Stomach (tissue), 8 donors: ENCODE measurements at regions not wholly inside any gene's neighbourhood (a gene's known extent, or its start where the extent isn't known, plus 50 kb on each side); places are given as distances from the start of the nearest gene placed in this dataset.

Experiments
- DNase-seq, 2 donors: peaks; one replicate each; pipeline versions ENCODE4 v3.0.0 to v3.0.0-alpha.2; 2013 to 2019
- H3K27ac ChIP-seq, 5 donors: fragments of 200-600 bp in 4 of 5; sonication (generic) in 4 of 5; one replicate each; pipeline ENCODE4 v1.5.1; 2013 to 2019; ENCODE audit warnings: mild to moderate bottlenecking in 1 of 5, moderate library complexity in 1 of 5
- H3K27me3 ChIP-seq, 3 donors: fragments of 200-600 bp; sonication (generic); one replicate each; pipeline ENCODE4 v1.5.1; 2017 to 2019; ENCODE audit warnings: mixed run types in 1 of 3
- H3K36me3 ChIP-seq, 4 donors: fragments of 200-600 bp; sonication (generic); 1 replicate in 3 of 4; 2 replicates in 1 of 4; pipeline ENCODE4 v1.5.1; 2016 to 2019
- H3K4me1 ChIP-seq, 4 donors: fragments of 200-600 bp; sonication (generic); one replicate each; pipeline ENCODE4 v1.5.1; 2016 to 2019
- H3K4me3 ChIP-seq, 4 donors: fragments of 200-600 bp; sonication (generic) in 3 of 4; one replicate each; pipeline ENCODE4 v1.5.1; 2016 to 2019; ENCODE audit warnings: mild to moderate bottlenecking in 1 of 4
- H3K9me3 ChIP-seq, 4 donors: fragments of 200-600 bp; sonication (generic); one replicate each; pipeline ENCODE4 v1.5.1; 2016 to 2019
- CTCF ChIP-seq, 7 experiments: fragments of 450-650 bp in 4 of 7; fragments of 200-600 bp in 3 of 7; sonication (generic) in 3 of 7; IDR thresholded peaks; one replicate each; pipeline ENCODE4 v1.5.1; 2016 to 2019; ENCODE audit warnings: antibody characterized with exemption in 7 of 7, control low read depth in 2 of 7, mild to moderate bottlenecking in 1 of 7
- EP300 ChIP-seq: sonication (generic); formaldehyde crosslinking; IDR thresholded peaks from one replicate; pipeline ENCODE4 v1.6.1; 2017; ENCODE audit warnings: antibody characterized with exemption
- POLR2A ChIP-seq, 4 donors: fragments of 450-650 bp; IDR thresholded peaks; one replicate each; pipeline ENCODE4 v1.6.1; 2016; ENCODE audit warnings: antibody characterized with exemption in 4 of 4, control low read depth in 2 of 4, mild to moderate bottlenecking in 1 of 4, moderate library complexity in 1 of 4
- POLR2AphosphoS5 ChIP-seq, 3 donors: sonication (generic); formaldehyde crosslinking; IDR thresholded peaks; one replicate each; pipeline ENCODE4 v1.6.1; 2016; ENCODE audit warnings: antibody characterized with exemption in 3 of 3
- WGBS, 5 donors: extraction: QIAGEN DNeasy Blood & Tissue Kit in 3 of 5; methylation state at CpG; one replicate each; pipeline versions ENCODE4 v1.1.5 to v1.1.7; 2013 to 2018; 5-methylcytosine and 5-hydroxymethylcytosine counted together
- intact Hi-C: fragments of 100-400 bp; cut with DNase I; formaldehyde crosslinking; loops from one replicate; pipeline ENCODE4 v1.15.1; 2023; ENCODE audit warnings: low total_unique reads
- donor health status: healthy with polysubstance abuse.
- donor health status: Bipolar disorder and iron deficiency.
- donor health status: healthy.

GRCh38 chr2:59803586-59803985 lies 749.9 kb downstream of the BCL11A start:
- Histone ChIP-seq H3K27ac (no peak overlapping the region), H3K9me3 (no peaks in the 10 kb centered on the region), H3K27me3 (no peaks in the 10 kb centered on the region), H3K36me3 (no peaks in the 10 kb centered on the region), H3K4me3 (no peak overlapping the region), H3K4me1 (no peaks in the 10 kb centered on the region)
- DNase-seq: no peak
- intact Hi-C loops: no loop called here
- 73 to 88% (median 79%) methylated on average over 8 of the region's 8 CpGs for WGBS, 5 donors
- TF ChIP-seq CTCF (IDR thresholded peaks at IDR 0.05) (no peak), POLR2A (IDR thresholded peaks at IDR 0.05) (no peak), POLR2AphosphoS5 (IDR thresholded peaks at IDR 0.05) (no peak), EP300 (no peak)

- WGBS, 5 donors: 89 to 95% (median 94%) methylated on average over 9 of the region's 9 CpGs
- intact Hi-C loops: no loop called here
- no peak for DNase-seq
Measured at GRCh38 chr2:59798687-59799232, 754.7 kb downstream of the BCL11A start.

GRCh38 chr2:59791004-59791618 lies 762.3 kb downstream of the BCL11A start:
- Histone ChIP-seq H3K4me3 (no peak overlapping the region), H3K9me3 (peaks cover 0 to 7% (median 0%) of the 10 kb centered on the region in 4 donors), H3K27ac (no peak overlapping the region), H3K4me1 (no peaks in the 10 kb centered on the region), H3K36me3 (no peaks in the 10 kb centered on the region), H3K27me3 (no peaks in the 10 kb centered on the region)
- DNase-seq: no peak
- intact Hi-C loops: no loop called here
- TF ChIP-seq POLR2A (IDR thresholded peaks at IDR 0.05) (no peak), EP300 (no peak), CTCF (IDR thresholded peaks at IDR 0.05) (no peak), POLR2AphosphoS5 (IDR thresholded peaks at IDR 0.05) (no peak)
- WGBS, 5 donors: 82 to 90% (median 87%) methylated on average over 12 of the region's 12 CpGs

More at GRCh38 chr2:59798687-59799232, 754.7 kb downstream of the BCL11A start:
- no peaks in the 10 kb centered on the region for H3K36me3 ChIP-seq
- TF ChIP-seq POLR2A (IDR thresholded peaks at IDR 0.05): no peak
- no peaks in the 10 kb centered on the region for H3K4me1 ChIP-seq
- H3K27ac ChIP-seq: no peak overlapping the region
- no peak overlapping the region for H3K4me3 ChIP-seq
- H3K9me3 ChIP-seq: peaks cover 0 to 2% (median 0%) of the 10 kb centered on the region in 4 donors
- no peaks in the 10 kb centered on the region for H3K27me3 ChIP-seq

GRCh38 chr2:59790186-59791003 lies 763.1 kb downstream of the BCL11A start:
- WGBS, 5 donors: 77 to 85% (median 78%) methylated on average over 11 of the region's 11 CpGs

More at GRCh38 chr2:59790186-59791003, 763.1 kb downstream of the BCL11A start:
- DNase-seq: no peak
- H3K36me3 ChIP-seq: no peaks in the 10 kb centered on the region
- TF ChIP-seq POLR2AphosphoS5 (IDR thresholded peaks at IDR 0.05) (no peak), CTCF (IDR thresholded peaks at IDR 0.05) (no peak), EP300 (no peak), POLR2A (IDR thresholded peaks at IDR 0.05) (no peak)
- intact Hi-C loops: no loop called here
- no peak overlapping the region for H3K27ac ChIP-seq
- H3K27me3 ChIP-seq: no peaks in the 10 kb centered on the region
- H3K9me3 ChIP-seq: peaks cover 0 to 7% (median 0%) of the 10 kb centered on the region in 4 donors
- H3K4me1 ChIP-seq: no peaks in the 10 kb centered on the region
- no peak overlapping the region for H3K4me3 ChIP-seq
